HL-60 (cell line): ENCODE measurements at regions not wholly inside any gene's neighbourhood (a gene's known extent, or its start where the extent isn't known, plus 50 kb on each side); places are given as distances from the start of the nearest gene placed in this dataset.

Experiments
- DNase-seq, 2 experiments: peaks; one replicate each; pipeline ENCODE4 v3.0.0-alpha.2; 2010 to 2020; ENCODE audit warnings: low read depth in 1 of 2, low spot score in 1 of 2
- H3K27ac ChIP-seq: fragments of 250-450 bp; sonication (Bioruptor Pico); replicated peaks from 2 replicates; pipeline ENCODE4 v1.5.1; 2020; ENCODE audit warnings: mild to moderate bottlenecking, moderate library complexity
- H3K27me3 ChIP-seq: fragments of 250-450 bp; sonication (Bioruptor Pico); 2 replicates; pipeline ENCODE4 v1.5.1; 2021; ENCODE audit warnings: mild to moderate bottlenecking, moderate library complexity; ENCODE audit not compliant: insufficient read depth, poor library complexity, severe bottlenecking
- H3K4me3 ChIP-seq: replicated peaks from 2 replicates; pipeline ENCODE4 v1.5.1; 2011; ENCODE audit warnings: mild to moderate bottlenecking, control low read depth, low read length; ENCODE audit not compliant: insufficient read depth
- GABPA ChIP-seq: IDR thresholded peaks from 2 replicates; pipeline ENCODE4 v1.6.1; 2012; ENCODE audit warnings: low read depth
- POLR2AphosphoS5 ChIP-seq: IDR thresholded peaks from 2 replicates; pipeline ENCODE4 v1.6.1; 2012; ENCODE audit warnings: low read depth
- SPI1 ChIP-seq: IDR thresholded peaks from 2 replicates; pipeline ENCODE4 v1.6.1; 2012; ENCODE audit warnings: low read depth, mild to moderate bottlenecking, borderline replicate concordance
- TF ChIP-seq, protein P1 (sequence below): IDR thresholded peaks from one replicate; pipeline ENCODE4 v1.5.1; 2011; ENCODE audit warnings: low read length, control low read depth, inconsistent platforms; ENCODE audit not compliant: insufficient read depth
- TF ChIP-seq, protein P2 (sequence below): IDR thresholded peaks from 2 replicates; pipeline ENCODE4 v1.6.1; 2012; ENCODE audit warnings: low read depth; ENCODE audit not compliant: insufficient replicate concordance

DNA sequence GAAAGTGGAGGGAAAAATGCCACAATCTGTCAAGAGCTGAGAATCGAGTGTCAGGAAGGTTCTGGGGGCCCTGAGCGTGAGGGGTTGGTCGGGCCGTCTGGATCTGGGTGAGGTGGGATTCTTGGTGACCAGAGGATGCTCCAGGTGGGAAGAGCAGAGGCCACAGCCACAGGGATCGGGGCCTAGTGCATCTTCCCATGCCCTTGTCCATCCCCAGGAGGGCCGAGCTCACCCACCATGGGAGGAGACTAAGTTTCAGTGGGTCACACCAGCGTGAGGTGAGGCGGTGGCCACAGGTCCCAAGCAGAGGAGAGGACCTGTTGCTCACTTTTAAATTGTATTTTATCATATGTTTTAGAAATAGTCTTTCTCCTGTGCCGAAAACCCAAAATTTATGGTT, 70.0 kb downstream of the TMEM18 start:
- Histone ChIP-seq H3K4me3 (no peak overlapping the region), H3K27ac (no peak overlapping the region), H3K27me3 (no peaks in the 10 kb centered on the region)
- DNase-seq = no peak
- TF ChIP-seq POLR2AphosphoS5 = no peak
- TF ChIP-seq, protein P1, sequence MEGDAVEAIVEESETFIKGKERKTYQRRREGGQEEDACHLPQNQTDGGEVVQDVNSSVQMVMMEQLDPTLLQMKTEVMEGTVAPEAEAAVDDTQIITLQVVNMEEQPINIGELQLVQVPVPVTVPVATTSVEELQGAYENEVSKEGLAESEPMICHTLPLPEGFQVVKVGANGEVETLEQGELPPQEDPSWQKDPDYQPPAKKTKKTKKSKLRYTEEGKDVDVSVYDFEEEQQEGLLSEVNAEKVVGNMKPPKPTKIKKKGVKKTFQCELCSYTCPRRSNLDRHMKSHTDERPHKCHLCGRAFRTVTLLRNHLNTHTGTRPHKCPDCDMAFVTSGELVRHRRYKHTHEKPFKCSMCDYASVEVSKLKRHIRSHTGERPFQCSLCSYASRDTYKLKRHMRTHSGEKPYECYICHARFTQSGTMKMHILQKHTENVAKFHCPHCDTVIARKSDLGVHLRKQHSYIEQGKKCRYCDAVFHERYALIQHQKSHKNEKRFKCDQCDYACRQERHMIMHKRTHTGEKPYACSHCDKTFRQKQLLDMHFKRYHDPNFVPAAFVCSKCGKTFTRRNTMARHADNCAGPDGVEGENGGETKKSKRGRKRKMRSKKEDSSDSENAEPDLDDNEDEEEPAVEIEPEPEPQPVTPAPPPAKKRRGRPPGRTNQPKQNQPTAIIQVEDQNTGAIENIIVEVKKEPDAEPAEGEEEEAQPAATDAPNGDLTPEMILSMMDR = no peak
- no peak for TF ChIP-seq GABPA
- TF ChIP-seq, protein P2, sequence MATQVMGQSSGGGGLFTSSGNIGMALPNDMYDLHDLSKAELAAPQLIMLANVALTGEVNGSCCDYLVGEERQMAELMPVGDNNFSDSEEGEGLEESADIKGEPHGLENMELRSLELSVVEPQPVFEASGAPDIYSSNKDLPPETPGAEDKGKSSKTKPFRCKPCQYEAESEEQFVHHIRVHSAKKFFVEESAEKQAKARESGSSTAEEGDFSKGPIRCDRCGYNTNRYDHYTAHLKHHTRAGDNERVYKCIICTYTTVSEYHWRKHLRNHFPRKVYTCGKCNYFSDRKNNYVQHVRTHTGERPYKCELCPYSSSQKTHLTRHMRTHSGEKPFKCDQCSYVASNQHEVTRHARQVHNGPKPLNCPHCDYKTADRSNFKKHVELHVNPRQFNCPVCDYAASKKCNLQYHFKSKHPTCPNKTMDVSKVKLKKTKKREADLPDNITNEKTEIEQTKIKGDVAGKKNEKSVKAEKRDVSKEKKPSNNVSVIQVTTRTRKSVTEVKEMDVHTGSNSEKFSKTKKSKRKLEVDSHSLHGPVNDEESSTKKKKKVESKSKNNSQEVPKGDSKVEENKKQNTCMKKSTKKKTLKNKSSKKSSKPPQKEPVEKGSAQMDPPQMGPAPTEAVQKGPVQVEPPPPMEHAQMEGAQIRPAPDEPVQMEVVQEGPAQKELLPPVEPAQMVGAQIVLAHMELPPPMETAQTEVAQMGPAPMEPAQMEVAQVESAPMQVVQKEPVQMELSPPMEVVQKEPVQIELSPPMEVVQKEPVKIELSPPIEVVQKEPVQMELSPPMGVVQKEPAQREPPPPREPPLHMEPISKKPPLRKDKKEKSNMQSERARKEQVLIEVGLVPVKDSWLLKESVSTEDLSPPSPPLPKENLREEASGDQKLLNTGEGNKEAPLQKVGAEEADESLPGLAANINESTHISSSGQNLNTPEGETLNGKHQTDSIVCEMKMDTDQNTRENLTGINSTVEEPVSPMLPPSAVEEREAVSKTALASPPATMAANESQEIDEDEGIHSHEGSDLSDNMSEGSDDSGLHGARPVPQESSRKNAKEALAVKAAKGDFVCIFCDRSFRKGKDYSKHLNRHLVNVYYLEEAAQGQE = no peak
- no peak for TF ChIP-seq SPI1

DNA sequence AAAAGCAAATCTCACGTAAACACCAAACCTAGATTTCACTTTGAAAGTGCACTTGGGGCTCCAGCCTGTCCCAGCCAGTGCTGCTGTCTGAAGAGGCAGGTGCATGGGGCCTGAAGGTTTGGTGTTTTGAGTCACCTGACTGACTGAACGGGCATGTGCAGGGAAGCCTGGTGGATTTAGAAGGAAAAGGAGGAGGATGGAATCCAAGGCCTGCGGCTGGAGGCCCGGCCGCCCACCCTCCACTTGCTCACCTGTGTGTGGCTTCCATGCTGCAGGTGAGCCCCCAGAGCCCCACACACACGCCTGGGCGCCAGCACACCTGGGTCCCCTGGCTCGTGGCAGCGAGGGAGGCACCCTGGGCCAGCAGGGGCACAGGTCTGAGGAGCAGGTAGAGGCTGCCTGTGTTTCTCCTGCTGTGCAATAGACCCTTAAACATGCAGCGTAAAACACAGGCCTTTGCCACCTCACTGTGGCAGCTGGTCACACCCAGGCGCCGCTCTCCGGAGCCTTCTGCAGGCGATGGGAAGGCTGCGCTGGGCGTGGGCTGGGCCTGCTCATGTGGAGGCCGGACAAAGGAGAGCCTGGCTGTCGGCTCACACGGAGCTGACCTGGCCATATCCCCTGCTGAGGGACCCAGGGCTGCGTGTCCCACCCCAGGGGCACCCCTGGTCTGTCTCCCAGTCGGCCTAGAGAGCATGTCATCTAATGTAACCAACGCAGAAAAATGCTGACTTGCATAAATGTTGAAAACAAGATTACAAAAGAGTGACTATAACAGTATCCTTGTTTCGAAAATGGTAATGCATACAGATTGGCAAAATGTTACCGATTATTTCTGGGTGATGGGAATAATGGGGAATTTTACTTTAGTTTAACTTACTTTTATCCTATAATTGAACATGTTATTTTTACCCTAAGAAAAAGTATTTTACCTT, 71.3 kb downstream of the TMEM18 start:
- TF ChIP-seq, protein P1 = no peak
- TF ChIP-seq SPI1 = no peak
- TF ChIP-seq, protein P2 = no peak
- Histone ChIP-seq H3K27me3 (no peaks in the 10 kb centered on the region), H3K4me3 (no peak overlapping the region), H3K27ac (no peak overlapping the region)
- DNase-seq = no peak

DNA sequence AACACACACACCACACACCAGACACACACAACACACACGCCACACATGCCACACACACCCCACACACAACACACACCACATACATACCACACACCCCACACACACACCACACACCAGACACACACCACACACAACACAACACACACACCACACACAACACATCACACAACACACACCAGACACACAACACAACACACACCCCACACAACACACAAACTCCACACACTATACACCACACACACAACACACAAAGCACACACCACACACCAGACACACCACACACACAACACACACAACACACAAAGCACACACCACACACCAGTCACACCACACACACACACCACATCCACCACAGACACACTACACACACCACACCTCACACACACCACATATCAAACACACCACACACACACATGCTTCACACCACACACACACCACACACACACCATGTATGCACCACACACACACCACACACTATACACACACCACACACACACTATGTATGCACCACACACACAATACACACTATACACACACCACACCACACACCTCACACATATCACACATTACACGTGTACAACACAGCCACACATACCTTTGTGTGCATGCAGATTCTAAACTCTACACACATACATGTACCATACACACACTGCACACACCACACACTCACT, 72.2 kb downstream of the TMEM18 start:
- no peak overlapping the region for H3K27ac ChIP-seq
- DNase-seq = no peak
- no peak for TF ChIP-seq POLR2AphosphoS5
- H3K4me3 ChIP-seq = no peak overlapping the region
- no peaks in the 10 kb centered on the region for H3K27me3 ChIP-seq

DNA sequence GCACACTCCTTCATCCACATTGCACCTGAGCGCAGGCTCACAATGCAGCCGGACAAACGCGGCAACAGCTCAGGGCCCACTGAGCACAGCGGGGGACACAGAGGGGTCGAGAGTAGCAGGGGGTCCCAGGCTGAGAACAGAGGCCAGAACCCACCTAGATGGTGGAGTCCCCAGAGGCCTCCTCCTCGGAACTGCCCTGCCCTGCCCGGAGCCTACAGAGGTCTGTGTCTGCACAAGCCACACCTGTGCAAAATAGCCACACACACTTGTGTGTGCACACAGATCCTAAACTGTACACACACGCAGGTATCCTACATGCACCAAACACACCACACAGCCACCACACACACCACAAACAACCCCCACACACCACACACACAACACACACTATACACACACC, 72.8 kb downstream of the TMEM18 start:
- no peak overlapping the region for H3K27ac ChIP-seq
- no peak overlapping the region for H3K4me3 ChIP-seq
- no peak for DNase-seq
- H3K27me3 ChIP-seq = no peaks in the 10 kb centered on the region
- no peak for TF ChIP-seq POLR2AphosphoS5
- TF ChIP-seq, protein P1 = no peak
- no peak for TF ChIP-seq SPI1
- TF ChIP-seq GABPA = no peak
- TF ChIP-seq, protein P2 = no peak
